Right lobe of liver (tissue), 6 donors: ENCODE measurements at regions not wholly inside any gene's neighbourhood (a gene's known extent, or its start where the extent isn't known, plus 50 kb on each side); places are given as distances from the start of the nearest gene placed in this dataset.

Source experiments
- ATAC-seq, 4 donors: fragments of 200-7000 bp; cut with Tn5 transposase; one replicate each; pipeline ENCODE4 v1.9.1; 2020; ENCODE audit warnings: mild to moderate bottlenecking in 4 of 4, moderate library complexity in 4 of 4
- DNase-seq, 3 donors: peaks; one replicate each; pipeline ENCODE4 v3.0.0-alpha.2; 2020
- H3K27ac ChIP-seq, 3 donors: fragments of 200-600 bp; one replicate each; pipeline ENCODE4 v1.8.0; 2022
- H3K27me3 ChIP-seq, 2 donors: fragments of 200-600 bp; one replicate each; pipeline ENCODE4 v1.8.0; 2022
- H3K36me3 ChIP-seq, 4 donors: fragments of 200-600 bp; sonication (generic) in 1 of 4; one replicate each; pipeline versions ENCODE4 v1.5.1 to v1.8.0; 2017 to 2022; ENCODE audit warnings: control low read depth in 1 of 4
- H3K4me1 ChIP-seq, 4 donors: fragments of 200-600 bp; sonication (generic) in 1 of 4; one replicate each; pipeline versions ENCODE4 v1.5.1 to v1.8.0; 2017 to 2022; ENCODE audit warnings: control low read depth in 1 of 4
- H3K4me3 ChIP-seq, 3 donors: fragments of 200-600 bp; one replicate each; pipeline ENCODE4 v1.8.0; 2022
- H3K9me3 ChIP-seq, 4 donors: fragments of 200-600 bp; sonication (generic) in 1 of 4; one replicate each; pipeline versions ENCODE4 v1.5.1 to v1.8.0; 2017 to 2022; ENCODE audit warnings: control low read depth in 1 of 4
- CTCF ChIP-seq, 4 donors: fragments of 200-600 bp in 3 of 4; fragments of 450-650 bp in 1 of 4; IDR thresholded peaks; one replicate each; pipeline versions ENCODE4 v1.5.1 to v1.8.0; 2016 to 2022; ENCODE audit warnings: antibody characterized with exemption in 4 of 4, mild to moderate bottlenecking in 2 of 4
- POLR2A ChIP-seq: fragments of 450-650 bp; IDR thresholded peaks from one replicate; pipeline ENCODE4 v1.6.1; 2017; ENCODE audit warnings: antibody characterized with exemption, mild to moderate bottlenecking
- WGBS: methylation state at CpG from one replicate; pipeline ENCODE4 v1.1.6; 2018; ENCODE audit warnings: low coverage, low lambda C conversion rate; ENCODE audit not compliant: insufficient coverage; ENCODE audit errors: missing lambda C conversion rate; 5-methylcytosine and 5-hydroxymethylcytosine counted together
- intact Hi-C, 2 donors: fragments of 100-400 bp; cut with DNase I; formaldehyde crosslinking; loops; one replicate each; pipeline versions ENCODE4 v1.11.2 to v1.14.1; 2022
- donor health status: DM: no; HTN: yes; CAD: no.
- donor health status: DM: no; HTN: no; CAD: no.
- donor health status: DM: no; HTN: no; CAD: no.
- donor health status: DM: no; HTN: yes; CAD: no.
- donor health status: DM: no; HTN: yes; CAD: no.

GRCh38 chr2:195545811-195546210, 111.2 kb upstream of the SLC39A10 start:
- Histone ChIP-seq H3K4me1 (peaks cover 0 to 7% (median 2%) of the 10 kb centered on the region in 4 donors), H3K9me3 (no peaks in the 10 kb centered on the region), H3K27ac (no peak overlapping the region), H3K4me3 (no peak overlapping the region), H3K36me3 (no peaks in the 10 kb centered on the region), H3K27me3 (no peaks in the 10 kb centered on the region)
- 56% methylated on average over 2 of the region's 3 CpGs for WGBS
- intact Hi-C loops: no loop called here
- DNase-seq: no peak
- TF ChIP-seq POLR2A (no peak), CTCF (IDR thresholded peaks at IDR 0.05) (no peak)
- ATAC-seq: no peak

GRCh38 chr2:195543902-195544894, 112.8 kb upstream of the SLC39A10 start:
- H3K4me3 ChIP-seq: peak overlapping the region in 1 of 3 donors; percentile 0
- no peak for TF ChIP-seq CTCF (IDR thresholded peaks at IDR 0.05)
- TF ChIP-seq POLR2A: no peak
- DNase-seq (no peak), ATAC-seq (peak; percentile 89 to 97 (median 92))
- peaks cover 0 to 7% (median 2%) of the 10 kb centered on the region in 4 donors for H3K4me1 ChIP-seq
- peak overlapping the region; percentile 57 to 67 (median 63) for H3K27ac ChIP-seq
- H3K36me3 ChIP-seq: no peaks in the 10 kb centered on the region
- H3K9me3 ChIP-seq: no peaks in the 10 kb centered on the region
- WGBS: 78% methylated on average over 11 of the region's 11 CpGs
- intact Hi-C loops: no loop called here
- H3K27me3 ChIP-seq: no peaks in the 10 kb centered on the region

GRCh38 chr2:195543063-195543462, 114.0 kb upstream of the SLC39A10 start:
- DNase-seq (no peak), ATAC-seq (no peak)
- Histone ChIP-seq H3K36me3 (no peaks in the 10 kb centered on the region), H3K4me3 (no peak overlapping the region), H3K27ac (no peak overlapping the region), H3K9me3 (no peaks in the 10 kb centered on the region), H3K4me1 (peaks cover 0 to 7% (median 2%) of the 10 kb centered on the region in 4 donors), H3K27me3 (no peaks in the 10 kb centered on the region)
- TF ChIP-seq POLR2A: no peak
- TF ChIP-seq CTCF (IDR thresholded peaks at IDR 0.05): no peak
- 100% methylated on average over 2 of the region's 2 CpGs for WGBS
- intact Hi-C loops: no loop called here

- DNase-seq (no peak), ATAC-seq (no peak)
- TF ChIP-seq POLR2A: no peak
- no peak for TF ChIP-seq CTCF (IDR thresholded peaks at IDR 0.05)
- H3K4me1 ChIP-seq: peaks cover 0 to 7% (median 2%) of the 10 kb centered on the region in 4 donors
- H3K27me3 ChIP-seq: no peaks in the 10 kb centered on the region
- intact Hi-C loops: no loop called here
- no peaks in the 10 kb centered on the region for H3K9me3 ChIP-seq
- no peak overlapping the region for H3K27ac ChIP-seq
- WGBS: 52% methylated on average over 2 of the region's 4 CpGs
- no peaks in the 10 kb centered on the region for H3K36me3 ChIP-seq
- no peak overlapping the region for H3K4me3 ChIP-seq
These were observed 115.0 kb upstream of the SLC39A10 start for GRCh38 chr2:195542067-195542466.
